NCI-H2227 (cell line): ENCODE measurements at regions not wholly inside any gene's neighbourhood (a gene's known extent, or its start where the extent isn't known, plus 50 kb on each side); places are given as distances from the start of the nearest gene placed in this dataset.
"Not testable (repeated sequence)": the region's sequence is repeated elsewhere in the genome, so short reads cannot be mapped to it uniquely, and the experiment has no call there.

Experiments used
- DNase-seq: peaks from one replicate; lab custom pipeline; 2025; ENCODE audit not compliant: unreplicated experiment; lab: John Stamatoyannopoulos, UW

- DNase-seq: no peak
Measured at GRCh38 chr9:105021917-105022316, 94.0 kb upstream of the ABCA1 start.

DNA sequence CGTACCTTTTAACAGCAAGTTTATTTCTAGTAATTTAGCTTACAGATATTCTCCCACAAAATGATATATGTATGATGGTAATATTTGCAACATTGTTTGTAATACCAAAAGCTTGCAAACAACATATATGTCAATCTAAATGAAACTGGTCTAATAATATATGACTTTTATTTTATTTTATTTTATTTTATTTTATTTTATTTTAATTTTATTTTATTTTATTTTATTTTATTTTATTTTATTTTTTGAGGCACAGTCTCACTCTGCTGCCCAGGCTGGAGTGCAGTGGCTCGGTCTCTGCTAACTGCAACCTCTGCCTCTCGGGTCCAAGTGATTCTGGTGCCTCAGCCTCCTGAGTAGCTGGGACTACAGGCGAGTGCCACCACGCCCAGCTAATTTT is 94.6 kb upstream of the ABCA1 start:
- DNase-seq: not testable (repeated sequence)

- no peak for DNase-seq
Measured at GRCh38 chr9:105023788-105024187, 95.8 kb upstream of the ABCA1 start.

- DNase-seq: no peak
Measured at GRCh38 chr9:105024529-105024928, 96.6 kb upstream of the ABCA1 start.

- no peak for DNase-seq
Measured at GRCh38 chr9:105026451-105026850, 98.5 kb upstream of the ABCA1 start.

DNA sequence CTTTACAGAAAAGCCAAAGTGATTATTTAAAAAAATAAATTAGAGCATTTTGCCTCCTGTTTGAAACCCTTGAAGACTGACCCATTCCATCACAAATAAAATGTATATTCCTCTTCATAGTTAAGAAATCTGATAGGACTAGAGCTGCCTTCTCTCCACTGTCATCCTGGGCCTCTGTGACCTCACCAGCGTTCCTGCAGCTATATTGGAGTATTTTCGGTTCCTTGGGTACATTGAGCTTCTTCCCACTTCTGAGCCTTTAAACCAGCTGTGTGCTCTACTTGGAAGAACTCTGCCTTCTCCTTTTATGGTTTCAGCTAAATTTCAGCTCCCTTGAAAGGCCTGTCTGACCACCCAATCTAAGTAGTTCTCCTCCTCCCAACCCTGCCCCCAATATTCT is 99.1 kb upstream of the ABCA1 start:
- no peak for DNase-seq

DNA sequence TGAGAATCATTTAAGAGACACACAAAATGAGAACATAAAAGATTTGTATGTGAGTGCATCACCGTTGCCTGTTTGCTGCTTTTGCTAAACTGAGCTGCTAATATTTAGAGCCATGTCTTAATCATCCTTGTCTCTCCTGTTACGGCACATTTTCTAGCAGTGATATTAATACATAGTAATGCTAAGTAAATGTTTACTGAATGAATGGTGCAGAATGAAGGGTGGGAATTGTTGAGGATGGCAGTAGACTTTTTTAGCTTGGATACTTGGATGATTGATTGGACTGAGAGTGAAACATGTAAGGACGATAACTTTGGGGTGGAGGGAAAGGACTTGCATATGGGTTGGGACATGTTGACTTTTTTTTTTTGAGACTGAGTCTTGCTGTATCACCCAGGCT is 102.3 kb upstream of the ABCA1 start:
- no peak for DNase-seq

DNA sequence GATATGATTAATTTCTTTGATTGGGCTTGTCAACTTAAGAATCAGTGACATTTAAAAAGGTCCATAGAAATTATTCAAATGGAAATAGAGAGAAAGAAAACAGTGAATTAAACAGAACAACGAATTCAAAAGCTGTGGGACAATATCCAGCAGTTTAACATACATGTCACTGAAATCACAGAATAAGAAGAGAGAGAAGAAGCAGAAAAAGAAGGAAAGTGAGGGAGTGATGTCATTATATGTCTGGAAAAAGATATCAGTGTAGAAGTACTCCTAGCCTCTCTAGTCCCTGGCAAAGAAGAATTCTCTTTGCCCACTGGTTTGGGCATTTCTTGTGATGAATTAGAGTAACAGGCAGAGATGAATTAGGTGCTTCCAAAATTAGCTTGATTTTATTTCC is 109.2 kb upstream of the ABCA1 start:
- no peak for DNase-seq

- no peak for DNase-seq
Measured at GRCh38 chr9:105038051-105038450, 110.1 kb upstream of the ABCA1 start.

DNA sequence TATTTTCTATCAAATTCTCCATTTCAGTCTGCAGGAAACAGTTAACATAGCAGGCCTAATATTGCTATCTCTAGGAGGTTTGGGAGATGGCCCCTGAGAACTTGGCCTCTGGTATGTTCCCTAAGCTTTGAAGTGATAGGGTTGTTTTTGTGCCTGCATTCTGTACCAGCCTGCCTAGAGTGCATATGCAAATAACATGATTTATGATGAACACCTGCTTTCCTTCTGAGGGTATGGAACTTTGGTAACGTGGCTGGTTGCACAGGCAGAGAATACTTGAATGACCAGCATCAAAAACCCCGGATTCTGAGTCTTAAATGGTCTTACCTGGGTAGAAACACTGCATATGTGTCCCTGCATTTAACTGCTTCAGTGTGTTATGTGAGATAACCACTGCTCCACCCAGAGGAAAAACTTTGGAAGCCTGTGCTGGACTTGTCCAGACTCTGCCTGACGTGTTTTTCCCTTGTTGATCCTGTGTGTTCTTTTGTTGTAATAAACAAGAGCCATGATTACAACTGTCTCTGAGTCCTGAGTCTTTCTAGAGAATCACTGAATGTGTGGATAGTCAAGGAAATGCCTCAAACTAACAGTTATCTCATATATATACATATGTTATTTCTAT is 111.3 kb upstream of the ABCA1 start:
- DNase-seq: no peak

GRCh38 chr9:105043370-105043936 is 115.5 kb upstream of the ABCA1 start:
- no peak for DNase-seq

DNA sequence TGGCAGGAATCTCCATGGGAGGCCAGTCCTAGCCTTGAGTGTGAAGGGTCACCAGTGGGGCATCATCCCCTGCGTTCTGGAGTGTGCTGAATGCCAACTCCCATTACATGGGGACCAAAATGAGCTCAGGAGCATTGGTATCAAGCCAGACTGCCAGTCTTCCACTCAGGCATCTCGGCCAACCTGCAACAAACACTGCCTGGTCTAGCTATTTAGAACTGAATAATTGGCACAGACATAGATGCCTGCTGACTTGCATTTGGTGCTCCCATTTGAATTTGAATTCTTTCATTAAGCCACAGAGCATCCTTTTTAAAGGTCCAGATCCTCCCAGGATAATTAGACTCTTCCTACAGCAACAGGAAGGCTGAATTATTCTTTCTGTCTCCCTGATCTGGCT is 116.6 kb upstream of the ABCA1 start:
- peak; percentile 3 for DNase-seq

DNA sequence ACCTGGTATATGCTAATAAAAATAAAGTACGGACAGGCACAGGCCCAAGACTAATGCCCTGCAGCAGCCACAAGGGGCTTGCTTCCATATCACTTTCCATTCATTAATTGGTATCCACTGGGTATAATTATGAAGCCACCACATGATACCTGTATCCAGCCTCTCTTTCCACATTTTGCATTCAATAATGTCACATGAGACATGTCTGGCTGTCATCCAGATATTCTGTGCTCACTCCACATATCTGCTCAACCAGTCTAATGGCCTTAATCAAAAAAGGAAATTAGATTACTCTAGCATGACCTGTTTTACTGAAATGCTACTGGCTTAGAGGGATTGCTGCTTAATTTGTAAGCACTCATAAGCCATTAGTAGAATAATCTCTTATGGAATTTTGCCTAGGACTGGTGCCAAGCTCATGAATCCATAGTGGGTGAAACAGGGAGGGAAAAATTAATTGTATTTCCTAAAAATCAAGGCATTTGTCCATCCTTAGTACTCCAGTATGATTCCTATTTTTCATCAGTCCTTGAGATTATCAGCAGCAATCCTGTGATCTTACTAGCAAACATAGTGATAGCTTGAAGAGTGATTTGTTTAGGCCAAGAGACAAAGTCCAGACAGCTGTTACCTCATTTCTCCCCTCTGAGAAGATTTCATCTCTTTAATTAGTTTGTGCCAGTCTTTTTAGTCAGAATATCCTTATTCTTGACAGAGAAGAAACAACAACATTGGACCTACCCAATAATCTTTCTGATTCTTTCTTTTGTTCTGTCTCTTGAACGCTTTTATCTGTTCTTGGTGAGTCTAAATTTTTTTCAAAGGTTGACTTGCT is 119.2 kb upstream of the ABCA1 start:
- DNase-seq: no peak

DNA sequence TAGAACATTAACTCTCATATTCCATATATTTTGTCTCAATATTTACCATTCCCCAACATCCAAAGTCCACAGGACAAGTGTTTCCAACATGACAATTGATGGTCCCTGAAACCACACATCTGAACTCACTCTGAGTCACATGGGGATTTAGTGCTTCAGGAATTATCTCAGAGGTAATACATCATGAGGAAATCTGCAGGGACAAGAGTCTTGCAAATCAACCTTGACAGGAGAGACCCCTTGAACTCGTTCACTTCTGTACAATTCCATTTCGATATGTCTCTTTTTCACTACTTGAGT is 119.7 kb upstream of the ABCA1 start:
- DNase-seq: no peak

GRCh38 chr9:105048331-105048730 is 120.4 kb upstream of the ABCA1 start:
- DNase-seq: no peak

- no peak for DNase-seq
Measured at GRCh38 chr9:105050296-105050695, 122.3 kb upstream of the ABCA1 start.

DNA sequence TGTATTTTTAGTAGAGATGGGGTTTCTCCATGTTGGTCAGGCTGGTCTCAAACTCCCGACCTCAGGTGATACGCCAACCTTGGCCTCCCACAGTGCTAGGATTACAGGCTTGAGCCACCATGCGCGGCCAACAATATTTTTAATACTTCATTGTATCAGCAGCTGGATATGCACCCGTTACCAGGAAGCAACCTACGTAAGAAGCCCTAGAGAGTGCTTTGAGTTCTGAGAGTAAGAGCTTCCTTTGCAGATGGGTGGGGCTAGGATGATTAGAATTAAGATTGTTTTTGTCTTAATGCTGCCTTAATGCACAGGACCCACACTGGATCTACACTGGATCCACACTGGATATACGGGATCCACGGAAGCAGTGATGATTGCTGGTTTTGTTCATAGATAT is 123.9 kb upstream of the ABCA1 start:
- no peak for DNase-seq

DNA sequence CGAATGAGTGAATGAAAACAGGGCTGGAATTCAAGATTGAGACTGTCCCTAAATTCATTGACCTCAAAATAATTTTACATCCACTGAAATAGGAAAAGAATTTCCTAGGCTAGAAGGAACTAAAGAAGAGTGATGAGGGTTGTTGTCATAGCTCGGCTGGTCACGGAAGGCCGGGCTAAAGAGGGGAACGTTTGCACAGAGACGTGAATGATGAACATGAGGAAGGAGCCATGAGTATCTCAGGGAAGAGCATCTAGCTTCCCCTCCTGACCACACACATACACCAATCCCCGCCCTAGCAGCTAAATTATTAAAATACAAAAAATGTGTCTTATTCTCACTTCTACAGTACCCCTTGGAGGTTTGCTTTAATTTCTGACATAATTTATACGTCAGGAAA is 124.4 kb upstream of the ABCA1 start:
- no peak for DNase-seq

DNA sequence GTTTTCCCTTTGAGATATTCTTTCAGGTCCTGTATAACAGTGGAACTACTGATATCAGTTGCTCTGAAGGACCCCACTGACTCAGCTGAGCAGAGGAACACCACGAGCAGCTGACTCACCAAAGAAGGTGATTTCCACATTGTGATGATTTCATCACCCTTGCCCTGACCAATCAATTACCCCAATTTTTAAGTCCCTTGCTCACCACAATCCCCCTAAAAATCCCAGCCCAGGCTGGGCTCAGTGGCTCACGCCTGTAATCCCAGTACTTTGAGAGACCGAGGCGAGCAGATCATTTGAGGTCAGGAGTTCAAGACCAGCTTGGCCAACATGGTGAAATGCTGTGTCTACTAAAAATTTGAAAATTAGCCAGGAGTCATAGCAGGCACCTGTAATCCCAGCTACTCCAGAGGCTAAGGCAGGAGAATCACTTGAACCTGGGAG is 125.3 kb upstream of the ABCA1 start:
- no peak for DNase-seq

DNA sequence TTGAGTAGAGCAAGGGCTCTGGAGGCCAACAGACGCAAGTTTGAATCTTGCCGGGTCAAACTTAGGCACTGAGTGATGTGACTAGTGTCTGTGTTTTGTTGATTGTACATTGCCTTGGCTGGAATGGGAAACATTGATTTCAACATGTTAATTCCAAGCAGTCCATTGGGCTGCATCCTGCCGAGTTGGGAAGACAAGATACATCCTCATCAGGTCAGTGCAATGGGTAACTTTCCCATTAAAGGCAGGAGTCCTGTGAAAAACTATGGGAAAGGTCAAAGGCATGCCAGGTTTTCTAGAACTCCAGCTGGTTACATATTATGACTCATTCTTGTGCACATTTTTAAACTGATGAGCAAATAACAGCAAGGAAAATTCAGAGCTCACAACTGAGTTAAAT is 126.5 kb upstream of the ABCA1 start:
- DNase-seq: no peak

DNA sequence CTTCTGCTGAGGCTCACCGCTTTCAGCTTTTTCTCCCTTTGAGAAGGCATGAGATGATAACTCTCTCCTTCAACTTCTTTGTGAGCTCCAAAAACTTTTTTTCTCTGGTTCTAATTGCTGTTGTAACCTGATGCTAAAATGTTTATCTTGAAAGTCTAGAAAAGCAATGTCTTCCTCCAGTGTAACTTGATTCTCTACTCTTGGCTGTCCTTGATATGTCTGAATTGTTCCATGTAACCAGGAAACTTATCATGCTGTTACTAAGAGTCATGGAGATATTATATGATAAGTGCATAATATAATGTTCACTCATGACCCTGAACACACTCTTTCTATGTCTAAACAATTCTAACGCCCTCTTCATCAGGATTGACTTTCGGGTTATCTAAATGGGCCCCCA is 128.0 kb upstream of the ABCA1 start:
- no peak for DNase-seq

DNA sequence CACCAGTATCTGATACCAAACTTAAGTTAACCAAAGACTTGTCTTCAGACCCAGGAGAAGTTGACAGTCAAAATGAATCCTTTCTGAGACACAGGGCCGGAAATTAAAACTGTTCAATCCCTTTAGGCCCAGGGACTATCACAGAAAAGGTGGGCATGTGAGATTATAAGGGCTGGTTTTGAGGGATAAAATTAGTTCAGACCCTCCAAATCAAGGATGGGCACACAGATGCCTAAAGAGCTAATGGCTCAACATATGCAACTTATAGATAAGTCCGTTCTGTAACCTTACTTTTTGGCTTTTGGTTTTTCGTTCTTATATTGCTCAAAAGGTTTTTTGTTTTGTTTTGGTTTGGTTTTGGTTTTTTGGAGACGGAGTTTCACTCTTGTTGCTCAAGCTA is 129.6 kb upstream of the ABCA1 start:
- no peak for DNase-seq

DNA sequence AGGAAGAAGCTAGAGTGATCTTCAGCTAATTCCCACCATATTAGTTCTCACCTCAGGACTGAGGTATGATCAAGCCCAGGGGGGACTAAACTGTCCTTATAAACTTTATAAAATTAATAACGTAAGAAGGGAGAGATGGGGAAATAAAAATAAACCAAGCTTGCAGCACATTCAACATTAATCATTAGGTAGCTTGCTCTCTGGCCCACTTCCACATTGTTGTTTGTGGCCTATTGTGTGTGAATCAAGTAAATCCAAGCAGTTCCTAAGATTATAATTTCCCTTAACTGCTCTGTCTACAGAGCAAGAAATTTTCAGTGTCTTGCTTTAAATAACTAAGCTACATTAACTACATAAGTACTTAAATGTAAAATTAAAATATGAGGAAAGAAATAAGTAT is 131.3 kb upstream of the ABCA1 start:
- DNase-seq: no peak
